Middle frontal gyrus (tissue), 1 donor: ENCODE measurements at regions not wholly inside any gene's neighbourhood (a gene's known extent, or its start where the extent isn't known, plus 50 kb on each side); places are given as distances from the start of the nearest gene placed in this dataset.
"Not testable (repeated sequence)": the region's sequence is repeated elsewhere in the genome, so short reads cannot be mapped to it uniquely, and the experiment has no call there.

Experiments used
- DNase-seq: peaks from one replicate; pipeline ENCODE4 v3.0.0-alpha.2; 2015; ENCODE audit warnings: low spot score; ENCODE audit errors: extremely low spot score

GRCh38 chr22:47422736-47423135, 660.3 kb downstream of the TBC1D22A start:
- DNase-seq, result no peak

GRCh38 chr22:47421846-47422245, 659.4 kb downstream of the TBC1D22A start:
- DNase-seq, result no peak

GRCh38 chr22:47420211-47420610, 657.8 kb downstream of the TBC1D22A start:
- no peak for DNase-seq

DNA sequence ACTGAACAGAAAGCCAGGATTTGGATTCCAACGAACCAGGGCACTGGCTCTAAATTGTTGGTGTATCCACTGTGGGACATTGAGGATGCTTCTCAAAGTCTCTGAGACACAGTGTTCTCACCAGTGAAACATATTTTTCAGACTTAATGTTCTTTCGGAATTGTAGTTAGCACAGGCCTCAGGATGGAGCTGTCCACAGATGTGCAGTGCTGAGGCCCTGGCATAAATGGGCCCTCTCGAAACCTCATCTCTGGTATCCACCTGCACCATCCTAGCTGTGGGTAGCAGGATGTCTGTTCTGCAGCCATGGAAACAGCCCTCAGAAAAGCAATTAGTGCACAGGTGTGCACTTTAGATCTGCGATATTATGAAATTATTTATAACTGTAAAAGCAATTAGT, 656.8 kb downstream of the TBC1D22A start:
- DNase-seq, result no peak

- DNase-seq, result no peak
These were observed 655.2 kb downstream of the TBC1D22A start for GRCh38 chr22:47417699-47418098.

- no peak for DNase-seq
These were observed 648.6 kb downstream of the TBC1D22A start for GRCh38 chr22:47411006-47411405.

- no peak for DNase-seq
These were observed 647.3 kb downstream of the TBC1D22A start for GRCh38 chr22:47409539-47410275.

- no peak for DNase-seq
These were observed 646.0 kb downstream of the TBC1D22A start for GRCh38 chr22:47408409-47408808.

DNA sequence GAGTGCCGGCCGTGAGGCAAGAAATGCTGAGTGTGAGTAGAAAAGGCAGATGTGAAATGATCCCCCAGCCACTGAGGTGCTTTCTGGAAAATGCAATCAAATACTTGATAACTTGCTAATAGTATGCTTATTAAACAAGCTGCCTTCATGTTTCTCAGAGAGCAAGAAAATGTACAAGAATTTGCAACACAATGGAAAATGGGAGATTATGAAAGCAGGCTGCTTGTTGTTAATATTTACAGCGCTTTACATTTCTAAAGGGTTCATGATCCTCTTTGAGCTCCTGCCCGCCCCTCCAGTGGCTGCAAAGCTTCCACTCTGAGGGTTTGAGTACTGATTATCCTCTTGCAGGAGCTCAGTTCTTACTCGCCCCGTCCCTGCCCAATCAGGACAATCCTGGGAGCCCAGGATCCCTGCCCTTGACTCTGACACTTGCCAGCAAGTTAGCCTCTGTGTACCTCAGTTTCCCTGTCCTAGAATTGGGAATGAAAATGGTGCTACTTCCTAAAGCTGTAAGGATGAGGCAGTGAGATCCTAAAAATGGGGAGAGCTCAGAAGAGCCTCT, 645.1 kb downstream of the TBC1D22A start:
- DNase-seq, result no peak

GRCh38 chr22:47406896-47407295, 644.4 kb downstream of the TBC1D22A start:
- no peak for DNase-seq

DNA sequence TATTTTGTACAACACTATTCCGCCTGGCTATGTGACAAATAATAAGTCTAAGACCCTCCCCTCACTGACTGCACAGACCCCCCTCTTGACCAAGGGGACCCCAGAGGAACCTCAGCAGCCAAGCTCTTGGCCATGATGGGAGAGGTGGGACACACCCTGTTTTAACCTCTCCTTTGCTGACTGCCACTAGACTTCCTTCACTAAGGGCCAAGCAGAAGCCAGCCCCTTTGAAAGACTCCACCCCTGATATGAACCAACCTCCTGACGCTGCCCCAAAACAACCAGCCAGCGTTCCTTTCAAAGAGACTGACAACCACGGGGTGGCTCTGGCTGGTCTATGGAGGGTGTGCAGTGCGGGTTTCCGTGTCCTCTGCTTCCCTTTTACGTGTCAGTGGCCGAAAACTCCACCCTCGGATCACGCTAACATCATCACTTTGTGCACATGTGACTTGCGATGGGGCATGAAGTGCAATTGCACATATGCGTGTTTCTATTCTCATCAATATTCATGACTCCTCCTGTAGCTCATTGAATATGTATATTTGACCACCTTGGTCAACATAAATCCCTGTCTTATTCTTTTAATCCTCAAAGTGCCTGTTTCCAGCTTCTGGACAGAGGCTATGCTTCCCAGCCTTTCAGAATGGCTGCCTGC, 643.9 kb downstream of the TBC1D22A start:
- DNase-seq, result no peak

DNA sequence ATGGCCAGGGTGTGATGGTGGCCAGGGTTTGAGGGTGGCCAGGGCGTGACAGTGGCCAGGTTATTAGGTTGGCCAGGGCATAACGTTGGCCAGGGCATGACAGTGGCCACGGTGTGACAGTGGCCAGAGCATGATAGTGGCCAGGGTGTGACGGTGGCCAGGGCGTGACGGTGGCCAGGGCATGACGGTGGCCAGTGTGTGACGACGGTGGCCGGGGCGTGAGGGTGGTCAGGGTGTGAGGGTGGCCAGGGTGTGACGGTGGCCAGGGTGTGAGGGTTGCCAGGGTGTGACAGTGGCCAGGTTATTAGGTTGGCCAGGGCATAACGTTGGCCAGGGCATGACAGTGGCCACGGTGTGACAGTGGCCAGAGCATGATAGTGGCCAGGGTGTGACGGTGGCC, 642.8 kb downstream of the TBC1D22A start:
- not testable (repeated sequence) for DNase-seq

GRCh38 chr22:47402876-47403525, 640.6 kb downstream of the TBC1D22A start:
- DNase-seq, result no peak

GRCh38 chr22:47401976-47402770, 639.7 kb downstream of the TBC1D22A start:
- no peak for DNase-seq

GRCh38 chr22:47401592-47401898, 639.1 kb downstream of the TBC1D22A start:
- no peak for DNase-seq

DNA sequence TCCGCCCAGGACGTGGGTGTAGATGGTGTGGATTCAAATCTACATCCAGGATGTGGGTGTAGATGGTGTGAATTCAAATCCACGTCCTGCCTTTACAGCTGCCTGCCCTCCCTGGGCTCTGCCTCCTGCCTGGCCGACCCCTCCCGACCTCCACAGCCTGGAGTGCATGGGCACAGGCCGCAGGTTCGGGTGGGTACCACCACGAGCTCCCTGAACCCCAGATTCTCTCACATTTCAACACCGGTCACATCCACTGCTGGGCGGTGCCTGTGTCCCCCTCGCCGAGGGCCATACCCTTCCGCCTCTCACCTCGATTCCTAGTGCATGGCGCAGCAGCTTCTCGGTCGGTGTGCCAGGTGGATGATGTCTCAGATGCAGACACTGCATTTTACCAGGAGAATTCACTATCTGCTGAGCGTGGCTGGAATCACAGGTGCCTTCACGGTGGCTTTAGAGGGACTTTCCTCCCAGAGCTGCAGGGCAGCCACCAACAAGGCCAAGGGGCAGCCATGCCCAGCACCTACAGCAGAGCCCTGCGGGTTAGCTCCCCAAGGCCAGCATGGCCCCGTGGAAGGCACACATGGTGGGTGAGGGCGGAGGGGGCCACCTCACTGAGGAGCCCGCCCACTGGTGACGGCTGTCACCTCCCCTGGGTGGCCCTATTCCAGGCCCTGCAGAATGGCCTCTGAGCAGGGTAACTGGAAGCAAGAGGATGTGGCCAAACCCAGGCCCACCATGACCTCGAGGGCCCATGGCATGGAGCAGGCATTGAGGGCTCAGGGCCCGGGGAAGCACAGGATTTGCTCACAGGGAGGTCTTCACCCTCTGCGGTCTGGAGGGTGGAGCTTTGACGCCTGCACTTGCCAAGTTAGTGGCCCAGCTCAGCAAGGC, 638.5 kb downstream of the TBC1D22A start:
- DNase-seq, result no peak

GRCh38 chr22:47400131-47400530, 637.7 kb downstream of the TBC1D22A start:
- not testable (repeated sequence) for DNase-seq

GRCh38 chr22:47398921-47399790, 636.7 kb downstream of the TBC1D22A start:
- no peak for DNase-seq

GRCh38 chr22:47398491-47398890, 636.0 kb downstream of the TBC1D22A start:
- DNase-seq, result no peak

GRCh38 chr22:47397673-47398072, 635.2 kb downstream of the TBC1D22A start:
- DNase-seq, result no peak
